Dermis blood vessel endothelial cell (primary cell): ENCODE measurements at regions not wholly inside any gene's neighbourhood (a gene's known extent, or its start where the extent isn't known, plus 50 kb on each side); places are given as distances from the start of the nearest gene placed in this dataset.

ENCODE experiments used
- DNase-seq: peaks from one replicate; pipeline ENCODE4 v3.0.0; 2010

DNA sequence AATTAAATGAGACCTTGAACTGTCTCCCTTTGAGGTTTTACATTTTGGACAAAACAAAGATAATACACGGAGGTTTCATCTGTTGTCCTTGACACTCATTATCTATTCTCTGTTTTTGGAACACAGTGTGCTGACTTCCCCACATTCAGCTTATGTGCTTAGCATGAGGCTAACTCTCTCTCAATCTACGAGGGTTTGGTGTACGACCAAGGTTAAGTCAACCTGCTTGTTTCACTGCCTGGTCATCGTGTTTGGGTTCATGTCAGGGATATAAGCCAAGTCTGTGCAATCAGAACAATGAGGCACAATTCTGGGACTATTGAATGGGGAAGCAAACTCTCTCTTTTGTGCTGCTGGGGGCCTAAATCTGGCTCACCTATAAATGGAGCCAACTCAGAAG is 328.5 kb upstream of the USP25 start:
- no peak for DNase-seq

- no peak for DNase-seq
Observed at GRCh38 chr21:15405214-15405613, 324.6 kb upstream of the USP25 start.

DNA sequence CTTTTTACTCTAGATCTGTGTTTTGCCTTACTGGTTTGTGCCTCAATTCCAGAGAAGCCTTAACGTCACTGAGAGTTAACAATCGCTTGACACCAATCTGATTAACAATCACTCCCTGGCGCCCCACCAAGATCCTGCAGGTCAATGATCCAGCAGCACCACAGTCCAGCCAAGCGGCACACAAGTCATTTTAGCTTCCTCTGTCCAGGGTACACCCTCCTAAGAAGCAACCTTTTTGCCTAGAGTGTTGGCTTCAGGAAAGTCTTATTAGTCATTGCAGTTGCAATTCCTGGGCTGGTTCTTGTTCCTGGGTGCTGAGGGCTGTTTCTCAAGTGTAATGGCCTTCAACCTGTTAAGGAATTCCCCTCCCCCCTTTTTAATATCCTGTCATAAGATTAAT is 323.0 kb upstream of the USP25 start:
- DNase-seq = no peak

GRCh38 chr21:15407585-15407984 is 322.2 kb upstream of the USP25 start:
- no peak for DNase-seq

DNA sequence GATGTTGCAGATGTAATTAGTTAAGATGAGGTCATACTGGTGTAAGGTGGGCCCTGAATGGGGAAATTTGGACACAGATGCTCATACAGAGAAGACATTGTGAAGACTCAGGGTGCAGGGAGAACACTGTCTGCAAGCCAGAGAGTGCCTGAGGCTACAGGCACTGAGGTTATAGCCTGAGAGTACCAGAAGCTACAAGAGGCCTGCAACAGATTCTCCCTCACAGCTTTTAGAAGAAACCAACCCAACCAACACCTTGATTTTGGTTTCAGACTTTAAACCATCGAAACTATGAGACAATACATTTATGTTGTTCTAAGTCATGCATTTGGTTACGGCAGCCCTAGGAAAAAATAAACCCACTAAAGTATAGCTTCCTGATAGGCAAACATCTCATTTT is 321.7 kb upstream of the USP25 start:
- no peak for DNase-seq

DNA sequence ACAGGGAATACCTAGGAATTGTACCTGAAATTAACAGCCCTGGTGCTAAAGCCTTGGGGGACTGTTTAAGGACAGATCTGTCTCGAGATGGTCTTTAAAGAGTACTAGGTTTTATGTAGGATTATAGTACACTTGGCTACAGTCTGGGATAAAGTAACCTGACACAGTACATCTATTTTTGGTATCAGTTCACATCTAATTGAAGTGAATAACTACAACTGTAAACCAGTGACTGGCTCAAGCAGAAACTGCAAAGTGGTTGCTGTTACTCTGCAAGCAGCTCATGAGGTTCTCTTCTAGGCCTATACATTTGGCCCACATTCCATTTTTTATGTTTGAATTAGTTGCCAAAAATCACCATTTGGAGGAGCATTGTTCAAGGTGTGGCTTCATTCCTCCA is 320.8 kb upstream of the USP25 start:
- no peak for DNase-seq

GRCh38 chr21:15410853-15411252 is 318.9 kb upstream of the USP25 start:
- no peak for DNase-seq

- no peak for DNase-seq
Observed at GRCh38 chr21:15414057-15414456, 315.7 kb upstream of the USP25 start.

DNA sequence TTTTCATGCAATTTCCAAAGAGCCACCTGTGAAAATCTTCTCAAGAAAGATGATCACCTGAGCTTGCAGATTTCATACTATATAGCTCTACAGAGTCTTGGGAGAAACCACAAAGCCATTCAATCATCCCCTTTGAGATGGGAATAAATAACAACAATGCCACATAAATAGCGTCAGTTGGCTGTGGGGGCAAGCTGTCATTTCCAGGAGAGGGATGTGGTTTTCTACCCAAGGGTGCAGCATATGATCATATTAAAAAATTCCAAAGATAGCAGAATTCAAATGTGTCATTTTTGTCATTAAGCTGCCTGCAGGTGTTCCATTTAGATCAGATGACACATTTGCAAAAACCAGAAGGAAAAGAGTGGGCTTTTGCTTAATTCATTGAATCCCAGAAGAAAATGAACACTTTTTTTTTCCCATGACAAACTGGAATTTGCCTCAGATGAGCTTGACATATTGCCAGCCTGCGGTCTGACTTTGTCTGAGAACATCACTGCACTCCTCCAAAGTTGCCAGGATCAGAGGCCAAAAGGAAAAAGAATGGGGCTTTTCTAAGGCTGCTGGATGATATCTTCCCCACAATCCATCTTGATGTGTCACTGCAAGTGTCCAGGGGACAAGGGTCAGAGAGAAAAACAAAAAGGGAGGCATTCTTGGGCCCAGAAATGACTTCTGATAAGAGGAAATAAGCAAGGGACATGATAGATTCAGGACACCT is 314.1 kb upstream of the USP25 start:
- DNase-seq = no peak

DNA sequence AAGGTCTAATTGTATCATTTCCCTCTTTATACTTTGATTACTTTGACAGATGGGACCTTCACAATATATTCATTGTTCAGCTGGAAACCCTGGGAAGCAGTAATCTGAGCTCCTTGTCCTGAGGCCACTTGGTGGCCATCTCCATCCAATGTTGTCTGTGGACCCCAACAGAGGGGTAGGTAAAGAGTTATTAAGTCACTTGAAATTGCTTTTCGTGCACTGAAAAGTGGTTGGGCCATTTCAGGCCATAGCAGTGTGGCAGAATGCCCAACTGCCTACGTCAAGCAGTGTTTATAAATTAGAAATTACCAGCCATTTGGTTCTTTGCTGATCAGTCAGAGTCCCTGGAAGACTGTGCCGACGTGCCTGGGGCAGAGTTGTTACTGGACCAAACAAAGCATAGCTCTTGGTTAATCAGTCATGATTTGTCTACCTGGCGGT is 308.3 kb upstream of the USP25 start:
- DNase-seq = no peak

GRCh38 chr21:15421947-15422346 is 307.8 kb upstream of the USP25 start:
- no peak for DNase-seq

DNA sequence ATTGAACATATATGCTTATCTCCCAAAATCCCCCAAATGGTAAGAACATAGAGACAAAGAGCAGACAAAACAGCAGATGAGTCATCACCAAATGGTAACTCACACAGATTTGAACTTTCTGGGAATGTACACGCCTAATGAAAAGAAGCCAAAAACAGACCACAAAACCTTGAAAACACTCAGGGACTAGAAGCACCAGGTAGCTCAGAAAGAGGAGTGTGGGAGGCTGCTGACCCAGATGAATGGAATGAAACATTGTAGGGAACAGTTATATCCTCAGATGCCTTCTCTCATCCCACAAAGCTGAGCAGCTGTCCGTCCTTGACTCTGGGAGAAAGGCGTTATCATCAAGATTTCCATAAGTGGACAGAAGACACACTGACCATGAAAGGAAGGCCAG is 307.0 kb upstream of the USP25 start:
- no peak for DNase-seq

DNA sequence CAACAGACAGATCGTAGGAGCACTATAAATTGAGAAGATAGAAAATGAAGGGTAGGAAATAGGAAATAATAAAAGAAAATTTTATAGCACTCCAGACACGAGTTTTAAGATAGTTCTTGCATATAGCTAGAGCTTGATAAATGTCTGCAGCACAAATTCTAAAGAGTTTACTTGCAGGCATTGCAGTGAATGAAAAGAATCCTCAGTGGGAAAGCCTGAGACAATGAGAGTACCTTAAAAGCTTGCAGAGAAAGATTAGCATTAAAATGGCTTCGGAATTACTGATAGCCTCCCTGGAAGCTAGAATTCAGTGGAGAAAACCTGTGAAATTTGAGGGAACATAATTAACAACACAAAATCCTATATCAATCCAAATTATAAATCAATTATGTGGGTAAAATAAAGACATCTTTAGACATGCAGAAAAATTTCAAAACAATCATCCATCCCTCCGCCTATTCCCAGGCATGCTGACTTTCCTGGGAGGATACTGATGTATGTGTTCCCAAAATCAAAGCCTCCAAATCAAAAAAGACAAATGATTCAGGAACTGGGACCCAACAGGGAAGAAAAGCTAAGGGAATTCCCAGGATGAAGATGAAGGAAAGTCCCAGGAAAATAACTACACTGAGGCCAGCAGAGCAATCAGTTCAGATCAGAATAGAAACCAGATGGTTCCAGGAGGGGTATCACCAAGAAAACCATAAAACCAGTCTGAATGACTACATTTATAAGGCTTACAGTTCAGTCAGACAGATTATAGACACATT is 305.9 kb upstream of the USP25 start:
- no peak for DNase-seq

DNA sequence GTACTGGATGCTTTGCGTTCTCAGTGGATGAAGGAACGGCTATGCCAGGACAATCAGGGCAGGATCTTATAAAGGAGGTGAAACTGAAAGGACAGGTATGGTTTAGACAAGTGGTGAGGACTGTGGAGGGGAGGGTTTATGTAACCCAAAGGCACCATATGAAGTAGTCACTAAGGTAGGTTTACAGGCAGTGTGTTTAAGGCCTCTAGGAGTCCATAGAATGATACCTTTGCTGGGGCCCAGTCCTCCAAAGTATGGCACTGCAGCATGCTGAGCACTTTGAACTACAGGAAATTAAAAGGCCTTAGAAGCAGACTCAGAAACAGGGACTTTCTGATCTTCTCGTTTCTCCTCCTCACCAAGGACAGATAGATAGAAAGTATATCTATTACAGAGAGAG is 304.7 kb upstream of the USP25 start:
- no peak for DNase-seq

GRCh38 chr21:15430023-15430422 is 299.8 kb upstream of the USP25 start:
- DNase-seq = no peak

- peak; percentile 2 for DNase-seq
Observed at GRCh38 chr21:15430577-15430976, 299.2 kb upstream of the USP25 start.

DNA sequence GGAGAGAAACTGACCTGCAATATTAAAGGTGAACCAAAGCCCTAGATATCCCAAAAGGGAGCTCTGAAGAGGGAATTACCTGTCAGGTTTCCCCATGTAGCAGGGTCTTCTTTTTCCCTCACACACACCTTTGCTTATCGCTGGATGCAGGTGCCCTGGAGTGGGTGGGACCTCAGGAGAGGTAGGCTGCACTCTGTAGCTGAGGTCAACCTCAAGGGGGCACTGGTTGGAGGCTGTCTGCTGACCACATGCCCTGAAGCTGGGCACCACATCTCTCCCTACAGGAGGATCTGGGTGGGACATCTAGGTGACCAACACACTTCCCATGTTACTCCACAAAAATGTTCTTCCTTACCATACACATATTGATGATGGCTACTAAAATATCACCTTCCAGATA is 298.7 kb upstream of the USP25 start:
- DNase-seq = no peak

DNA sequence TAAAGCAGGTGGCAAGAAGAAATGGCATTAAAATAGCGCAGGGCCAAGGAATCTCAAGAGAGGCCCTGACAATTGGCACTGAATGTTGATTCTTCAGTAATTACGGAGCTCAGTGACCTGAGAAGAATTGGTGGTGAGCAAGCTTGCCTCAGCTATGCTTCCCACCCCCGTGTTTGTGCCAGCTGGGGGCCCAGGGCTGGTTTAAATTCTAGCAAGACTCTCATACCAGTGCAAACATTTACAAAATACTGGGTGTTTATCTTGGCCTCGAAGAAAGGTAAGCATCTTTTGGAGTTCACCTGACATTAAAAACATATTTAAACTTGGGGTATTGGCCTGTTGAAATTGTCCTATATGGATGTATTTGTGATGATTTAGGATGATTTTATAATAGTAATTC is 296.7 kb upstream of the USP25 start:
- DNase-seq = no peak

DNA sequence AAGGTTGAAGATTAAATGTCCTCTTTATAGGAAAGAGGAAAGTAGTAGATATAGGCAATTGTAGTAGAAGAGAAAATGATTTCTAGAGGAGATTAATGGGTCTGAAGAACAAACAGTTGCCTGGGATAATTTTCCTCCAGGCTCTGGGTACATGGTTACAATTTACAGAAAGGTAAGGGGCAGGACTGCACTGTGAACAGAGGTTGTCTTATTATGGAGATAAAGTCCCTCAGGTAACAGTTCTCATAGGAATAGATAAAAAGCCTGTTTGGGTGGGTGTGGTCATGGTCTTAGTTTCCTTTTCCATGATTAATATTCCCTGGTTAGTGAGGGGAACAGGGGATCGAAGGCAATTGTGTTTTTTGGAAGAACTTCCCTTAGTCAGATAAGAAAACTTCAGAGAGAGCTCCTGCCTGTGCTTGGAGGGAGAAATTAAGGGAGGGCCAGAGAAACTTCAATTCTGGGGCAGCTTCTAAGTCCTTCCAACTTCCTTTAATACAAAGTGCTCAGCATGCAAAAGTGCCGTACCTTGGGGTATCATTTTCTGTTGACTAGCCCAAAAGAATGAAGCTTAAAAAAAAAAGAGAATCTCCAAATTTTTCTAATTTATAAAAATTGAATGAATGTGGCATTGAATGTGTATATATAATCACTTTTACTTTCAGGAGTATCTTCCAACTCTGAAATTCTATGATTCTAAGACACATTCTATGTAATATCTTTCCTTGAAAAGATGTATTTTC is 295.4 kb upstream of the USP25 start:
- no peak for DNase-seq

GRCh38 chr21:15436031-15436430 is 293.8 kb upstream of the USP25 start:
- DNase-seq = no peak

DNA sequence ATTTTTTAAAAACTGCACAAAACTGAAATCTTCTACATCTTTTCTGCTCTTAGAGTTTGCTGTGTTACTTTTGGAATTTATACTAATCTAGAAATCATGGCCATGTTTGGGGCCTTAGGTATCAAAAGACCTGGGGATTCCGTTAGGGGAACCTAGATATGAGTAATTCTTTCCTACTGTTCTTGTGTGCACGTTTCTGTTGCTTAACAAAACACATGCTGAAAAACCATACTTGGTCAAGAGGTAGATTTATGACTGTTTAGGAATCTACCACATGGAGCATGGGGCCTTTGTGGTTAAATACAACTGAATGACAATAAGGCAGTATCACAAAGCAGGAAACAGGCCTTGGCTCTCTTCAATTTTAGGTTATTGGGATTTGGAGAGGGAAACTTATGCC is 291.9 kb upstream of the USP25 start:
- no peak for DNase-seq

DNA sequence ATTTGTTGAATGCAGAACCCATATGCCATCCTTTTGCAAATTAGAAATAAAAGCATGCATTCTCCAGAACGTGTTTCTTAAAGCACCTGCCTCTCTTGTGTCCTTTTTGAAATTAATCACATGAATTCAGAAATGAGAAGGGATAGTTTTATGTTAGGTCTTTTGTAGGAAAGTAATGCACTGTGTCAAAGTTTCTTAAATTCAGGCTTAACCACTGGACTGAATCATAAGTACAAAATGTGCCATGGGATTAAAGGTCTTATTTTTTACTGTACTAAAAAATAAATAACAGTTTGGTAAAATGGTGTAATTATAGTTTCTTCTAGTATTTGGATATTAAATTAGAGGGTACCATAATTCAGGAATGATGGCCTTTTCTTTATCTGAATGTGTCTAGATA is 290.1 kb upstream of the USP25 start:
- DNase-seq = no peak

GRCh38 chr21:15441060-15441493 is 288.7 kb upstream of the USP25 start:
- DNase-seq = peak; percentile 3

GRCh38 chr21:15441992-15442391 is 287.8 kb upstream of the USP25 start:
- DNase-seq = no peak
